K562 (cell line): ENCODE measurements at regions not wholly inside any gene's neighbourhood (a gene's known extent, or its start where the extent isn't known, plus 50 kb on each side); places are given as distances from the start of the nearest gene placed in this dataset.

ENCODE experiments used
- BCLAF1 ChIP-seq, 2 experiments: fragments of 450-650 bp in 1 of 2; IDR thresholded peaks; 2 replicates each; pipeline ENCODE4 v1.6.1; 2011 to 2017; ENCODE audit warnings: low read depth in 2 of 2, antibody characterized with exemption in 1 of 2, borderline replicate concordance in 1 of 2, low read length in 1 of 2, mild to moderate bottlenecking in 1 of 2, mixed read lengths in 1 of 2; ENCODE audit not compliant: control insufficient read depth in 1 of 2
- ETV6 ChIP-seq, 3 experiments: fragments of 150-350 bp in 1 of 3; sonication (generic) in 1 of 3; formaldehyde crosslinking in 1 of 3; IDR thresholded peaks; 2 replicates each; pipeline versions ENCODE4 v1.6.1 to v1.8.0; 2014 to 2022; ENCODE audit warnings: borderline replicate concordance in 2 of 3, low read depth in 2 of 3, antibody characterized with exemption in 1 of 3, low read length in 1 of 3, mild to moderate bottlenecking in 1 of 3, missing genetic modification reagents in 1 of 3
- HNRNPUL1 ChIP-seq: fragments of 200-400 bp; formaldehyde crosslinking; IDR thresholded peaks from 2 replicates; pipeline ENCODE4 v1.6.1; 2017; ENCODE audit warnings: low read length
- JUND ChIP-seq, 2 experiments: IDR thresholded peaks; 2 replicates in 1 of 2; 3 replicates in 1 of 2; pipeline ENCODE4 v1.6.1; 2011; ENCODE audit warnings: borderline replicate concordance in 2 of 2, low read depth in 2 of 2, low read length in 2 of 2, improper control_type of control experiment in 1 of 2, missing biosample characterization in 1 of 2, missing genetic modification characterization in 1 of 2, missing genetic modification reagents in 1 of 2
- NCOA1 ChIP-seq: fragments of 450-650 bp; IDR thresholded peaks from 2 replicates; pipeline ENCODE4 v1.6.1; 2016; ENCODE audit warnings: low read depth
- POLR2A ChIP-seq: fragments of 450-650 bp; conservative IDR thresholded peaks from 2 replicates; pipeline ENCODE4 v1.6.1; 2016
- ZC3H8 ChIP-seq: fragments of 450-650 bp; IDR thresholded peaks from 2 replicates; pipeline ENCODE4 v1.6.1; 2017
- ZNF347 ChIP-seq: fragments of 450-650 bp; formaldehyde crosslinking; IDR thresholded peaks from 2 replicates; pipeline ENCODE4 v1.4.0; 2020; ENCODE audit warnings: low read depth, mild to moderate bottlenecking, moderate library complexity
- TF ChIP-seq, protein P1 (sequence below), 3 experiments: IDR thresholded peaks in 2 of 3; conservative IDR thresholded peaks in 1 of 3; 2 replicates each; pipeline ENCODE4 v1.5.1; 2011 to 2012; ENCODE audit warnings: low read length in 3 of 3, mild to moderate bottlenecking in 3 of 3, control low read depth in 2 of 3, improper control_type of control experiment in 1 of 3, inconsistent platforms in 1 of 3, low read depth in 1 of 3, mixed read lengths in 1 of 3, moderate library complexity in 1 of 3; ENCODE audit not compliant: insufficient read depth in 2 of 3
- TF ChIP-seq, protein P2 (sequence below): sonication (generic); formaldehyde crosslinking; IDR thresholded peaks from 2 replicates; pipeline ENCODE4 v1.5.0; 2020; ENCODE audit warnings: missing genetic modification reagents

DNA sequence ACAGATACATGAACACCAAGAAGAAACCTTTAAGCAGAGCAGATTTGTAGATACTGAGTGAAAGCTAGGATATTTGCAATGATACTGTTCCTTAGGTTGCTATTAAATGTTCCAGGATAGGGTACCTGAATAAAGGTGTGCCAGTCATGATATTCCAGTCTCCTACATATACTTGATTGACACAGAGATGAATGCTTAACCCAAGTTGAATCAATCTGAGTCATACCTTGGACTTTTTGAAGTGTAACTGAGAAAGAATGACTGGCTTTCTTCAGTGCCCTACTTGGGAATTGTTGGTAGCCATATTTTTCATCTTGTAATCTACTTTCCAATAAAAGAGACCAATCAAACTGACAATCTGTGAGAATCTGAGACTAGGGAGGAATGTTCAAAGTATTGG is 805.7 kb upstream of the GHITM start:
- TF ChIP-seq ZNF347 (CRISPR knock-in tag) (no peak), POLR2A (no peak), BCLAF1 (IDR thresholded peaks at IDR 0.05; ENCODE audit: borderline replicate concordance in 1 of 2, control insufficient read depth in 1 of 2, low read depth in 2 of 2, low read length in 1 of 2) (no peak), JUND (IDR thresholded peaks at IDR 0.05; ENCODE audit: borderline replicate concordance, low read depth, low read length) (no peak), JUND (tag; IDR thresholded peaks at IDR 0.05; ENCODE audit: borderline replicate concordance, low read depth, low read length) (no peak), HNRNPUL1 (no peak), ETV6 (IDR thresholded peaks at IDR 0.05; ENCODE audit: borderline replicate concordance in 1 of 2, low read depth in 2 of 2, low read length in 1 of 2) (no peak), ETV6 (CRISPR knock-in tag; IDR thresholded peaks at IDR 0.05; ENCODE audit: borderline replicate concordance) (no peak), ZC3H8 (no peak), NCOA1 (no peak)
- TF ChIP-seq, protein P1, sequence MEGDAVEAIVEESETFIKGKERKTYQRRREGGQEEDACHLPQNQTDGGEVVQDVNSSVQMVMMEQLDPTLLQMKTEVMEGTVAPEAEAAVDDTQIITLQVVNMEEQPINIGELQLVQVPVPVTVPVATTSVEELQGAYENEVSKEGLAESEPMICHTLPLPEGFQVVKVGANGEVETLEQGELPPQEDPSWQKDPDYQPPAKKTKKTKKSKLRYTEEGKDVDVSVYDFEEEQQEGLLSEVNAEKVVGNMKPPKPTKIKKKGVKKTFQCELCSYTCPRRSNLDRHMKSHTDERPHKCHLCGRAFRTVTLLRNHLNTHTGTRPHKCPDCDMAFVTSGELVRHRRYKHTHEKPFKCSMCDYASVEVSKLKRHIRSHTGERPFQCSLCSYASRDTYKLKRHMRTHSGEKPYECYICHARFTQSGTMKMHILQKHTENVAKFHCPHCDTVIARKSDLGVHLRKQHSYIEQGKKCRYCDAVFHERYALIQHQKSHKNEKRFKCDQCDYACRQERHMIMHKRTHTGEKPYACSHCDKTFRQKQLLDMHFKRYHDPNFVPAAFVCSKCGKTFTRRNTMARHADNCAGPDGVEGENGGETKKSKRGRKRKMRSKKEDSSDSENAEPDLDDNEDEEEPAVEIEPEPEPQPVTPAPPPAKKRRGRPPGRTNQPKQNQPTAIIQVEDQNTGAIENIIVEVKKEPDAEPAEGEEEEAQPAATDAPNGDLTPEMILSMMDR (IDR thresholded peaks at IDR 0.05 in 2 of 3, conservative IDR thresholded peaks at IDR 0.05 in 1 of 3; ENCODE audit: insufficient read depth in 2 of 3, low read depth in 1 of 3, low read length in 3 of 3), result no peak
- TF ChIP-seq, protein P2, sequence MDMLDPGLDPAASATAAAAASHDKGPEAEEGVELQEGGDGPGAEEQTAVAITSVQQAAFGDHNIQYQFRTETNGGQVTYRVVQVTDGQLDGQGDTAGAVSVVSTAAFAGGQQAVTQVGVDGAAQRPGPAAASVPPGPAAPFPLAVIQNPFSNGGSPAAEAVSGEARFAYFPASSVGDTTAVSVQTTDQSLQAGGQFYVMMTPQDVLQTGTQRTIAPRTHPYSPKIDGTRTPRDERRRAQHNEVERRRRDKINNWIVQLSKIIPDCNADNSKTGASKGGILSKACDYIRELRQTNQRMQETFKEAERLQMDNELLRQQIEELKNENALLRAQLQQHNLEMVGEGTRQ (CRISPR knock-in tag), result no peak
